Mesenchymal stem cell (in vitro differentiated cells and primary cell): ENCODE measurements at regions not wholly inside any gene's neighbourhood (a gene's known extent, or its start where the extent isn't known, plus 50 kb on each side); places are given as distances from the start of the nearest gene placed in this dataset.
A peak's percentile ranks its signal among the peaks of the same experiment; 100 is the strongest.

Experiments used
- DNase-seq: peaks from one replicate; pipeline ENCODE4 v3.0.0-alpha.2; 2013
- H2AFZ ChIP-seq: one replicate; pipeline ENCODE4 v1.6.1; 2013; ENCODE audit warnings: low read depth, mild to moderate bottlenecking, control low read depth, inconsistent platforms, low read length, moderate library complexity
- H2AK5ac ChIP-seq: 2 replicates; pipeline ENCODE4 v1.6.1; 2013; ENCODE audit warnings: low read length, moderate library complexity, mild to moderate bottlenecking, inconsistent platforms; ENCODE audit not compliant: severe bottlenecking
- H2BK120ac ChIP-seq: one replicate; pipeline ENCODE4 v1.6.1; 2013; ENCODE audit warnings: low read depth, mild to moderate bottlenecking, inconsistent platforms, low read length, moderate library complexity
- H2BK12ac ChIP-seq, 2 experiments: one replicate each; pipeline ENCODE4 v1.6.1; 2013; ENCODE audit warnings: inconsistent platforms in 2 of 2, low read length in 2 of 2, mild to moderate bottlenecking in 2 of 2, moderate library complexity in 2 of 2, control low read depth in 1 of 2
- H2BK15ac ChIP-seq: one replicate; pipeline ENCODE4 v1.6.1; 2013; ENCODE audit warnings: mild to moderate bottlenecking, low read depth, inconsistent platforms; ENCODE audit not compliant: poor library complexity, severe bottlenecking
- H2BK5ac ChIP-seq: 2 replicates; pipeline ENCODE4 v1.6.1; 2013; ENCODE audit warnings: low read depth, mild to moderate bottlenecking, low read length, control low read depth, inconsistent platforms; ENCODE audit not compliant: poor library complexity, severe bottlenecking
- H3K14ac ChIP-seq, 2 experiments: one replicate each; pipeline ENCODE4 v1.6.1; 2013; ENCODE audit warnings: inconsistent platforms in 2 of 2, low read length in 2 of 2, control low read depth in 1 of 2, mild to moderate bottlenecking in 1 of 2, moderate library complexity in 1 of 2
- H3K18ac ChIP-seq, 2 experiments: one replicate each; pipeline ENCODE4 v1.6.1; 2013; ENCODE audit warnings: inconsistent platforms in 2 of 2, low read length in 2 of 2, control low read depth in 1 of 2, low read depth in 1 of 2, mild to moderate bottlenecking in 1 of 2
- H3K23ac ChIP-seq, 2 experiments: one replicate each; pipeline ENCODE4 v1.6.1; 2013; ENCODE audit warnings: inconsistent platforms in 2 of 2, low read length in 2 of 2, mild to moderate bottlenecking in 2 of 2, moderate library complexity in 2 of 2, control low read depth in 1 of 2
- H3K27ac ChIP-seq: 2 replicates; pipeline ENCODE4 v1.5.1; 2013; ENCODE audit warnings: mild to moderate bottlenecking, moderate library complexity, low read length, control low read depth, inconsistent platforms; ENCODE audit not compliant: poor library complexity, severe bottlenecking
- H3K27me3 ChIP-seq, 2 experiments: 2 replicates each; pipeline versions ENCODE4 v1.6.1 to v1.7.0; 2013; ENCODE audit warnings: low read length in 2 of 2, mild to moderate bottlenecking in 2 of 2, moderate library complexity in 2 of 2, control low read depth in 1 of 2, inconsistent platforms in 1 of 2; ENCODE audit not compliant: control insufficient read depth in 1 of 2, insufficient read depth in 1 of 2
- H3K36me3 ChIP-seq, 2 experiments: 2 replicates each; pipeline versions ENCODE4 v1.6.1 to v1.7.0; 2013; ENCODE audit warnings: low read length in 2 of 2, control low read depth in 1 of 2, inconsistent platforms in 1 of 2, low read depth in 1 of 2, mild to moderate bottlenecking in 1 of 2; ENCODE audit not compliant: insufficient read depth in 2 of 2, control insufficient read depth in 1 of 2
- H3K4ac ChIP-seq, 2 experiments: one replicate each; pipeline ENCODE4 v1.6.1; 2013; ENCODE audit warnings: inconsistent platforms in 2 of 2, low read length in 2 of 2, mild to moderate bottlenecking in 2 of 2, moderate library complexity in 2 of 2, control low read depth in 1 of 2, low read depth in 1 of 2
- H3K4me1 ChIP-seq: 2 replicates; pipeline ENCODE4 v1.6.1; 2013; ENCODE audit warnings: low read depth, low read length, control low read depth; ENCODE audit not compliant: control insufficient read depth, insufficient read depth
- H3K4me2 ChIP-seq: 2 replicates; pipeline ENCODE4 v1.6.1; 2013; ENCODE audit warnings: low read length, mild to moderate bottlenecking, inconsistent platforms; ENCODE audit not compliant: poor library complexity, severe bottlenecking
- H3K4me3 ChIP-seq, 2 experiments: 2 replicates each; pipeline versions ENCODE4 v1.5.1 to v1.7.0; 2013; ENCODE audit warnings: low read length in 2 of 2, mild to moderate bottlenecking in 2 of 2, control low read depth in 1 of 2, low read depth in 1 of 2; ENCODE audit not compliant: insufficient read depth in 1 of 2
- H3K79me1 ChIP-seq: replicated peaks from 2 replicates; pipeline ENCODE4 v1.6.1; 2013; ENCODE audit warnings: mild to moderate bottlenecking, control low read depth, low read length, inconsistent platforms; ENCODE audit not compliant: poor library complexity, severe bottlenecking
- H3K9ac ChIP-seq: 2 replicates; pipeline ENCODE4 v1.7.0; 2013; ENCODE audit warnings: mild to moderate bottlenecking, low read length, moderate library complexity
- H3K9me3 ChIP-seq: 2 replicates; pipeline ENCODE4 v1.7.0; 2013; ENCODE audit warnings: mild to moderate bottlenecking, low read length; ENCODE audit not compliant: control insufficient read depth
- H4K8ac ChIP-seq: one replicate; pipeline ENCODE4 v1.6.1; 2013; ENCODE audit warnings: inconsistent platforms, mild to moderate bottlenecking, low read length, moderate library complexity
- H4K91ac ChIP-seq: one replicate; pipeline ENCODE4 v1.6.1; 2013; ENCODE audit warnings: mild to moderate bottlenecking, low read length, inconsistent platforms
- WGBS: methylation state at CpG from one replicate; pipeline ENCODE4 v1.1.7; 2013; ENCODE audit warnings: mixed read lengths; 5-methylcytosine and 5-hydroxymethylcytosine counted together

DNA sequence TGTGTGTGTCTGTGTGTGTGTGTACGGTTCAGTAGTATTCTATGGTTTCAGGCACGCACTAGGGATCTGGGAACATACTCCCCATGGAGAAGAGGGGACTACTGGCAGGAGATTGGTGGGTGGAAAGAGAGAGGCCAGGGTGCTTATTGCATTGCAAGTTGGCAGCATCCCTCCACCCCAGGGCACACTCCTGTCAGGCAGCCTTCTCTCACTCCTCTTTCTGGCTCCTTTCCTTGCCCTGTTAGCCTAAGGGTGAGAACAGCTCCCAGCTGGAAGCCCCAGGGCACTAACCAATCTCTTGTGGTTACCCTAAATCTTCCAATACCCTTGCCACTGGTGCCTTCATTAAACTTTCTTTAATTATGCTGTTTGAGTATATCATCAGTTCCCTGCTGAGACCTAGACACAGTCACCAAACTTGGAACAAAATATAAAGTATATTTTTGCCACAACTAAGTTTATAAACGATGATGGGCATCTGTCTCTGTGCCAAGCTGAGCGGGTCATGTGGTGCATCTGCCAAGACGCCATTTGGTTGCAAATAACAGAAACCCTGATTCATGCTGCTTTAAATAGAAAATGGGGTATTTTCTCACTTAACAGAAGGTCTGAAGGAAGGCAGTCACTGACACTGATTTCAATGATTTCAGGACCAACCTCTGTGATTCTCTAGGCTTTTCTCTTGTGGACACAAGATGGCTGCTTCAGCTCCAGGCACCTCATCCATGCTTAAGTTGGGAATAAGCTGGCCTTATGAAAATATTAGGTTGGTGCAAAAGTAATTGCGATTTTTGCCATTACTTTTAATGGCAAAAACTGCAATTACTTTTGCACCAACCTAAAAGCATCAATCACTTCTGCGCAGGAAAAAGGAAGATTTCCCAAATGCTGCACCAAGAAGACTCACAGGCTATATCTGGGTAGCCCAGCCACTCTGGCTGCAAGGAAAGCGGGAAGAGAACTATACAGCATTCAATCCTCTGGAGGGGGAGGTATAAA is 476.9 kb upstream of the PROK2 start:
- 93% methylated on average over 8 of the region's 8 CpGs for WGBS

DNA sequence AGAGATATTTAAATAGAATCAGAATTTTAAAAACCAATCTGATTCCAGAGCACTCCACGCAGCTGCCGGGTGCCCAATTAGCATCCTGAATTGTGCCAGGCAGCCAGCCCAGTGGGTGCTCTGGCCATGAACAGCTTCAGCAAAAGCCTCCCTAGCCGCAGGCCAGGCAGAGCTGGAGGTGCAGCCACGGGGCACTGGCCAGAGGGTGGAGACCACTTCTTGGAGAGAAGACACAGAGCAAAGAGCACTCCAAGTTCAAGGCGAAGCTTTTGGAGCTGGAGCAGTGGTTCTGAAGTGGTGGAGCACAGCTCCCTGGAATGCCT is 475.6 kb upstream of the PROK2 start:
- WGBS, result 88% methylated on average over 5 of the region's 5 CpGs

More for the DNA sequence above, 476.9 kb upstream of the PROK2 start:
- H3K23ac ChIP-seq, result no peak overlapping the region
- no peak overlapping the region for H2BK5ac ChIP-seq
- H3K36me3 ChIP-seq, result no peaks in the 10 kb centered on the region
- H2AFZ ChIP-seq, result no peak overlapping the region
- no peak overlapping the region for H3K4me3 ChIP-seq
- no peaks in the 10 kb centered on the region for H3K4me1 ChIP-seq
- no peak overlapping the region for H4K8ac ChIP-seq
- no peaks in the 10 kb centered on the region for H3K79me1 ChIP-seq
- no peak overlapping the region for H3K14ac ChIP-seq
- no peak overlapping the region for H3K18ac ChIP-seq
- H3K27me3 ChIP-seq, result peaks cover 7 to 28% of the 10 kb centered on the region in 2 experiments
- H2AK5ac ChIP-seq, result no peak overlapping the region
- H2BK120ac ChIP-seq, result no peak overlapping the region
- H2BK12ac ChIP-seq, result no peak overlapping the region
- H2BK15ac ChIP-seq, result no peak overlapping the region
- no peak overlapping the region for H4K91ac ChIP-seq
- no peak for DNase-seq
- no peaks in the 10 kb centered on the region for H3K9me3 ChIP-seq
- no peak overlapping the region for H3K27ac ChIP-seq
- H3K4me2 ChIP-seq, result no peak overlapping the region
- no peak overlapping the region for H3K9ac ChIP-seq
- no peak overlapping the region for H3K4ac ChIP-seq

DNA sequence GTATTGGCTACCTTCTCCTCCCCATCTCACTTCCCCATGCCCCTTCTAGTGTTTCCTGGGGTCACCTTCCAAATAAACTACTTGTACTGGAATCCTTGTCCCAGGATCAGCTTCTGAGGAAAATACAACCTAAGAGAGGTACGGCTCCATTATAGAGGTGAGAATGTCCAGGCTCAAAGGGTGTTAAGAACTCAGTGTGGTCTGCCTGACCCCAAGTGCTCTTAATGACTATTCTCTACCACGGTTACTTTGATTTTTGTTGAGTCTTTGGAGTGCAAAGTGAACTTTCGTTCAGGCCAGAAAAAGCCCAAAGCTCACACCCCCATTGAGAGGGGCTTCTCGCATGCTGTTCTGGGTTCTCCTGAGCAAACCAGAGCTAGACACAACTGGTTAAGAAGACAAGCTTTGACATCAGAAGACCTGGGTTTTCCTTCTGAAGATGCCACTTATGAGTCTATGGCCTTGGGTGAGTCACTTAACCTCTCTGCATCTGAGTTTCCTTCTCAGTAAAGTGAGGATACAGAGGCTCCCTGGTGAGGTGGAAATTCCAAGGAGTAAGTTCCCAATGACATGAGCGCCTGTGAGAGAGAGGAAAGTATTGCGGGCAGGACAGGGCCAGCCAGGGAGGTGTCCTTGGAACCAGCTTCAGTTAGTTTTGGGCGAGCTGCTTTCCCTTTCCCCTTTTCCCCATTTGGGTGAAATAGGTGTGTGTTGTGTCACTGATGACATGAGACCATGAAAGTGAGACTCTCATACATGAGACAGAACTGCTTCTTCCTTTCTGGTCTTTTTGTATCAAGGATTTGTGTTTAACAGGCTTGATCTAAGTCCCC is 475.0 kb upstream of the PROK2 start:
- H2AK5ac ChIP-seq, result no peak overlapping the region
- peak; percentile 70 for DNase-seq
- 92% methylated on average over 6 of the region's 7 CpGs for WGBS
- H3K4me3 ChIP-seq, result no peak overlapping the region
- no peak overlapping the region for H2BK5ac ChIP-seq
- no peak overlapping the region for H2BK12ac ChIP-seq
- no peak overlapping the region for H3K27ac ChIP-seq
- H2AFZ ChIP-seq, result no peak overlapping the region
- H2BK15ac ChIP-seq, result peak overlapping the region; percentile 49
- H4K91ac ChIP-seq, result no peak overlapping the region
- no peak overlapping the region for H3K4me2 ChIP-seq
- no peak overlapping the region for H3K4ac ChIP-seq
- H2BK120ac ChIP-seq, result no peak overlapping the region
- no peak overlapping the region for H3K9ac ChIP-seq
- H3K4me1 ChIP-seq, result peaks cover 8% of the 10 kb centered on the region
- H3K23ac ChIP-seq, result no peak overlapping the region
- no peak overlapping the region for H3K14ac ChIP-seq
- peaks cover 15 to 25% of the 10 kb centered on the region in 2 experiments for H3K27me3 ChIP-seq
- no peaks in the 10 kb centered on the region for H3K79me1 ChIP-seq
- no peak overlapping the region for H3K18ac ChIP-seq
- H4K8ac ChIP-seq, result no peak overlapping the region
- H3K9me3 ChIP-seq, result no peaks in the 10 kb centered on the region
- H3K36me3 ChIP-seq, result no peaks in the 10 kb centered on the region

More for the DNA sequence above, 475.6 kb upstream of the PROK2 start:
- Histone ChIP-seq H2BK12ac (no peak overlapping the region), H3K18ac (no peak overlapping the region), H2BK120ac (no peak overlapping the region), H3K14ac (no peak overlapping the region), H3K4me2 (no peak overlapping the region), H3K9me3 (no peaks in the 10 kb centered on the region), H3K4me3 (no peak overlapping the region), H3K9ac (no peak overlapping the region), H3K4me1 (peaks cover 7% of the 10 kb centered on the region), H2BK5ac (no peak overlapping the region), H3K36me3 (no peaks in the 10 kb centered on the region), H3K79me1 (no peaks in the 10 kb centered on the region), H3K27me3 (peaks cover 15 to 29% of the 10 kb centered on the region in 2 experiments), H2BK15ac (no peak overlapping the region), H4K8ac (no peak overlapping the region), H4K91ac (no peak overlapping the region), H2AFZ (no peak overlapping the region), H3K23ac (no peak overlapping the region), H3K27ac (no peak overlapping the region), H3K4ac (no peak overlapping the region), H2AK5ac (no peak overlapping the region)
- DNase-seq, result no peak
